AG04449 (cell line): ENCODE measurements at regions not wholly inside any gene's neighbourhood (a gene's known extent, or its start where the extent isn't known, plus 50 kb on each side); places are given as distances from the start of the nearest gene placed in this dataset.

Experiments used
- CTCF ChIA-PET: fragments of 350-600 bp; formaldehyde crosslinking; extraction: SDS; loops from one replicate; lab custom pipeline; 2021; ENCODE audit warnings: antibody characterized with exemption; lab: Yijun Ruan, JAX
- POLR2A ChIA-PET: fragments of 400-600, 350-600 bp; formaldehyde crosslinking; extraction: SDS; loops from one replicate; lab custom pipeline; 2020; ENCODE audit warnings: antibody characterized with exemption, inconsistent platforms; lab: Yijun Ruan, JAX
- DNase-seq: peaks from one replicate; pipeline ENCODE4 v3.0.0-alpha.2; 2010; ENCODE audit warnings: low read depth, low spot score
- H3K4me3 ChIP-seq: 2 replicates; pipeline ENCODE4 v1.5.1; 2011; ENCODE audit warnings: low read depth, mild to moderate bottlenecking, control low read depth, low read length
- CTCF ChIP-seq: IDR thresholded peaks from one replicate; pipeline ENCODE4 v1.5.1; 2011; ENCODE audit warnings: mild to moderate bottlenecking, moderate library complexity, low read length, control low read depth, inconsistent platforms; ENCODE audit not compliant: insufficient read depth; ENCODE audit errors: missing control alignments

GRCh38 chr2:172366596-172367150 lies 60.7 kb upstream of the ITGA6 start:
- DNase-seq: no peak
- CTCF ChIA-PET: interaction anchor here (1.5 kb wide), 1 partner anchor 13 kb away, joined by 3 read pairs; no protein-coding TSS in a partner anchor
- TF ChIP-seq CTCF: no peak
- H3K4me3 ChIP-seq: no peak overlapping the region
- POLR2A ChIA-PET: no interaction called here

GRCh38 chr2:172370821-172371455 lies 56.4 kb upstream of the ITGA6 start:
- ChIA-PET POLR2A (no interaction called here), CTCF (no interaction called here)
- no peak for TF ChIP-seq CTCF
- no peak overlapping the region for H3K4me3 ChIP-seq
- no peak for DNase-seq

DNA sequence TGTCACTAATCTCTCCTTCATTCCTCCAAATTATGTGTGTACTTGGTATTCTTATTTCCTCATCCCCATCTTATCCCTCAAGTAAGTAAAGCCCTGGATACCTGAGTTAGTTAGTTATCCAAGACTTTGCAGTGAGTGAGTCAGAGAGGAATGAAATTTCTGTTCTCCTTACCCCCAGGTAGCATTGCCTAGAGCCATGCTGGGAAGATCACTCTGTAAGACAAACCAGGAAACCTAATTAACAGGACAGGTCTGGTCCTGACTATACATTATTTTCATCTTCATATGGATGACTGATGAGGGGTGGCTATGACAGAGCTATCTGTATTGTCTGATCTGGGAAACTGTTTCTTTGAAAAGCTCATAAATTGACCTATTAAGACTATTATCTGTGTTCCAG lies 55.0 kb upstream of the ITGA6 start:
- no peak overlapping the region for H3K4me3 ChIP-seq
- no peak for TF ChIP-seq CTCF
- no peak for DNase-seq
- POLR2A ChIA-PET: no interaction called here
- CTCF ChIA-PET: no interaction called here

GRCh38 chr2:172373076-172373475 lies 54.3 kb upstream of the ITGA6 start:
- no peak overlapping the region for H3K4me3 ChIP-seq
- ChIA-PET POLR2A (no interaction called here), CTCF (no interaction called here)
- DNase-seq: no peak
- no peak for TF ChIP-seq CTCF

DNA sequence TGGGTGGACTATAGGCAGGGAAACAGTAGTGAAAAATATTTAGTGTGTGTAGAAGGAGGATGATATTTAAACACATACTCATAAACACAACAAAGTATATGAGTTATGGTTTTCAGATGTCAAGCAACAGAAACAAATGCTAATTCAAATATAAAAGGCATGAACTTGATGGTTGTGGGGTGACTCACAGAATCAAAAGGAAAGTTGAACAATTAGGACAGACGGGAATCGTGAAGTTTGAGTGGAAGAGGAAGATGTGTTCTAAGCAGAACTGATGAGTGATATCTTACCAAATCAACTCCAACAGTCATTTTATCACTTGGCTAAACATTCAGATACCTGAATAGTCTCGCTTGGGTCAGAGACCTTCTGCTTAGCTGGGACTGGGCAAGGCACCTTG lies 53.6 kb upstream of the ITGA6 start:
- CTCF ChIA-PET: no interaction called here
- TF ChIP-seq CTCF: no peak
- POLR2A ChIA-PET: no interaction called here
- no peak overlapping the region for H3K4me3 ChIP-seq
- no peak for DNase-seq

GRCh38 chr2:172374318-172375240 lies 52.8 kb upstream of the ITGA6 start:
- ChIA-PET CTCF (no interaction called here), POLR2A (no interaction called here)
- no peak for TF ChIP-seq CTCF
- no peak overlapping the region for H3K4me3 ChIP-seq
- no peak for DNase-seq
